GM12891 (cell line): ENCODE measurements at regions not wholly inside any gene's neighbourhood (a gene's known extent, or its start where the extent isn't known, plus 50 kb on each side); places are given as distances from the start of the nearest gene placed in this dataset.

Source experiments
- POLR2A ChIP-seq: IDR thresholded peaks from 2 replicates; pipeline ENCODE4 v1.6.1; 2011; ENCODE audit warnings: low read depth, low read length, control low read depth
- POLR2AphosphoS5 ChIP-seq: IDR thresholded peaks from 2 replicates; pipeline ENCODE4 v1.6.1; 2011; ENCODE audit warnings: low read depth, low read length, control low read depth
- TAF1 ChIP-seq: IDR thresholded peaks from 2 replicates; pipeline ENCODE4 v1.6.1; 2011; ENCODE audit warnings: low read depth, low read length, control low read depth

DNA sequence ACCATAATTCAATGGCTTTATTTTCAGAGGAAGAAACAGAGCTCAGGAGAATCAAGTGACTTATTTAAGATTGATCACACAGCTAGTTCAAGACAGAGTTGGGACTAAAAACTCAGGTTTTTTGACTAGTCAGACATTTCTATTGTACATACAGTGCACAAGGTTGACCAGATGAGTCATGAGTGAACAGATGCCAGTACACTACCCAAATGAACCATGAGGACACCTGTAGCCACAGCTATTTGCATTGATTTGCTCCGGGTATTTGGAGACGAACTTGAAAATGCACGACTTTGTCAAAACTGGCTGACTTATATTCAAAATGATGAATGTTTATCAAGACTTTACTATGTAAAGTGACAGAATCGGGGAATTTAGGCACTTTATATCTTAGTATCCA is 161.7 kb upstream of the ST6GALNAC5 start:
- TF ChIP-seq POLR2A (no peak), POLR2AphosphoS5 (no peak), TAF1 (no peak)
